GM12865 (cell line): ENCODE measurements at regions not wholly inside any gene's neighbourhood (a gene's known extent, or its start where the extent isn't known, plus 50 kb on each side); places are given as distances from the start of the nearest gene placed in this dataset.

ENCODE experiments used
- DNase-seq: peaks from one replicate; pipeline ENCODE4 v3.0.0; 2010; ENCODE audit warnings: low read depth
- H3K4me3 ChIP-seq: 2 replicates; pipeline ENCODE4 v1.5.1; 2011; ENCODE audit warnings: mild to moderate bottlenecking, low read depth, low read length, control low read depth
- CTCF ChIP-seq: IDR thresholded peaks from 2 replicates; pipeline ENCODE4 v1.5.1; 2011; ENCODE audit warnings: low read length, control low read depth, low read depth, inconsistent platforms; ENCODE audit not compliant: insufficient read depth; ENCODE audit errors: missing control alignments

GRCh38 chr3:75075158-75075557 lies 460.7 kb upstream of the CNTN3 start:
- H3K4me3 ChIP-seq, result no peak overlapping the region
- no peak for DNase-seq
- TF ChIP-seq CTCF, result no peak

- TF ChIP-seq CTCF, result no peak
- no peak overlapping the region for H3K4me3 ChIP-seq
- no peak for DNase-seq
Measured at GRCh38 chr3:75076481-75076880, 462.0 kb upstream of the CNTN3 start.

GRCh38 chr3:75078290-75078689 lies 463.8 kb upstream of the CNTN3 start:
- TF ChIP-seq CTCF, result no peak
- no peak for DNase-seq
- H3K4me3 ChIP-seq, result no peak overlapping the region

DNA sequence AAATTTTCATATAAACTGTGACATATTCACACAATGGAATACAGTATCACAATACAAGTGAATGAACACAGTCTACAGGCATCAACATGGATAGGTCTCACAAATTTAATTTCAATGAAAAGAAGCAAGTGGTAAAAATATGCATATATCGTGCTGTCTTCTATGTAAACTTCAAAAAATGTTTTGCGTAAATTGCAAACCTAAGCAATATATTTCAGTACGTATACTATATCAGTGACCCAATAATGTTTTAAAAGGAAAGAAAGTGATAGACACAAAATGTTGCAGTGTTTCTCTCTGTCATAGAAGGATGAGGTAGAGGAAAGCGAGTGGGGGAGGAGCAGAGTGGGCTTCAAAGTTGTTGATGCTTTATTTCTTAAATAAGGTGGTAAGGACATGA lies 468.4 kb upstream of the CNTN3 start:
- no peak for DNase-seq
- no peak for TF ChIP-seq CTCF
- no peak overlapping the region for H3K4me3 ChIP-seq

DNA sequence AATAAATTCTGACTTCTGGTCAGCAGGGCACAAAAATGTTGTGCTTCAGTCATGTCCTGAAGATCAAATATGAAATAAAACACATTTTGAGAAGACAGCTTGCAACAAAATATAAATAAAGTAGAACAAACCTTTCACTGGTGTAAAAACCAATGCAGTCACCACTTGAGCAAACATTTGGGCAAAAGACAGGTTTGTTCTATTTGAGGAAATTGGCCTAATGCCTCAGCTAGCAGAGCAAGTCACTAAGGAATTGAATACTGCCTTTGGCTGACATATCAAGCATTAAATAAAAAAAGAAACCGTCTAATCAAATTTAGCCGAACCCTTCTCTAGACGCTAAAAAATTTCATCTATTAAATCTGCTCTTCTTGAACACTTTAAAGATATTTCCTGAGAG lies 475.4 kb upstream of the CNTN3 start:
- no peak overlapping the region for H3K4me3 ChIP-seq
- no peak for TF ChIP-seq CTCF
- no peak for DNase-seq

- DNase-seq, result no peak
- TF ChIP-seq CTCF, result no peak
- H3K4me3 ChIP-seq, result no peak overlapping the region
Measured at GRCh38 chr3:75101329-75102147, 487.1 kb upstream of the CNTN3 start.

- TF ChIP-seq CTCF, result no peak
- H3K4me3 ChIP-seq, result no peak overlapping the region
- DNase-seq, result no peak
Measured at GRCh38 chr3:75110741-75111140, 496.3 kb upstream of the CNTN3 start.
